DND-41 (cell line): ENCODE measurements at regions not wholly inside any gene's neighbourhood (a gene's known extent, or its start where the extent isn't known, plus 50 kb on each side); places are given as distances from the start of the nearest gene placed in this dataset.

Experiments used
- ATAC-seq: fragments of 200-7000 bp; cut with Tn5 transposase; 3 replicates; pipeline ENCODE4 v1.9.1; 2021; ENCODE audit warnings: low read depth; ENCODE audit not compliant: insufficient read depth
- DNase-seq: peaks from one replicate; pipeline ENCODE4 v3.0.0-alpha.2; 2020
- H2AFZ ChIP-seq: 2 replicates; pipeline ENCODE4 v1.6.0; 2012; ENCODE audit warnings: low read depth, low read length
- H3K27ac ChIP-seq: 2 replicates; pipeline ENCODE4 v1.5.1; 2012; ENCODE audit warnings: low read length, inconsistent platforms
- H3K27me3 ChIP-seq: fragments of 200-600 bp; sonication (generic); 2 replicates; pipeline ENCODE4 v1.6.0; 2012; ENCODE audit warnings: low read length, mild to moderate bottlenecking, inconsistent platforms; ENCODE audit not compliant: insufficient read depth, poor library complexity
- H3K36me3 ChIP-seq: 2 replicates; pipeline ENCODE4 v1.5.1; 2012; ENCODE audit warnings: low read length, inconsistent platforms; ENCODE audit not compliant: insufficient read depth
- H3K4me1 ChIP-seq: 2 replicates; pipeline ENCODE4 v1.5.1; 2012; ENCODE audit warnings: mild to moderate bottlenecking, low read length; ENCODE audit not compliant: insufficient read depth
- H3K4me2 ChIP-seq: 2 replicates; pipeline ENCODE4 v1.6.0; 2012; ENCODE audit warnings: mild to moderate bottlenecking, moderate library complexity, low read length, inconsistent platforms; ENCODE audit not compliant: insufficient read depth
- H3K4me3 ChIP-seq, 2 experiments: fragments of 200-600 bp in 1 of 2; shearing (Covaris generic) in 1 of 2; 2 replicates each; pipeline ENCODE4 v1.5.1; 2012 to 2016; ENCODE audit warnings: inconsistent platforms in 2 of 2, low read length in 2 of 2, mild to moderate bottlenecking in 2 of 2, low read depth in 1 of 2, moderate library complexity in 1 of 2
- H3K79me2 ChIP-seq: 2 replicates; pipeline ENCODE4 v1.6.0; 2012; ENCODE audit warnings: low read length, inconsistent platforms; ENCODE audit not compliant: insufficient read depth
- H3K9ac ChIP-seq: 2 replicates; pipeline ENCODE4 v1.6.0; 2012; ENCODE audit warnings: low read depth, mild to moderate bottlenecking, inconsistent platforms, low read length, moderate library complexity
- H3K9me3 ChIP-seq: 2 replicates; pipeline ENCODE4 v1.5.1; 2012; ENCODE audit warnings: low read length, moderate library complexity, mild to moderate bottlenecking, inconsistent platforms; ENCODE audit not compliant: insufficient read depth, severe bottlenecking
- H4K20me1 ChIP-seq: 2 replicates; pipeline ENCODE4 v1.6.0; 2012; ENCODE audit warnings: low read length; ENCODE audit not compliant: insufficient read depth
- EZH2 ChIP-seq: IDR thresholded peaks from 3 replicates; pipeline ENCODE4 v1.6.1; 2012; ENCODE audit warnings: borderline replicate concordance, low read depth, mild to moderate bottlenecking, moderate library complexity, low read length, inconsistent platforms; ENCODE audit not compliant: severe bottlenecking
- TF ChIP-seq, protein P1 (sequence below): IDR thresholded peaks from 2 replicates; pipeline ENCODE4 v1.5.1; 2012; ENCODE audit warnings: borderline replicate concordance, low read length, moderate library complexity, mild to moderate bottlenecking; ENCODE audit not compliant: poor library complexity, severe bottlenecking; ENCODE audit errors: extremely low read depth

- Histone ChIP-seq H2AFZ (no peak overlapping the region), H3K27ac (no peak overlapping the region), H4K20me1 (no peaks in the 10 kb centered on the region; the same call in 1 of the 2 replicates), H3K4me3 (no peak overlapping the region), H3K9me3 (peaks cover 4% of the 10 kb centered on the region), H3K27me3 (no peaks in the 10 kb centered on the region), H3K9ac (no peak overlapping the region), H3K4me2 (no peak overlapping the region), H3K36me3 (no peaks in the 10 kb centered on the region), H3K79me2 (no peaks in the 10 kb centered on the region), H3K4me1 (peaks cover 8% of the 10 kb centered on the region; the same call in 1 of the 2 replicates)
- ATAC-seq (no peak), DNase-seq (no peak)
- TF ChIP-seq, protein P1, sequence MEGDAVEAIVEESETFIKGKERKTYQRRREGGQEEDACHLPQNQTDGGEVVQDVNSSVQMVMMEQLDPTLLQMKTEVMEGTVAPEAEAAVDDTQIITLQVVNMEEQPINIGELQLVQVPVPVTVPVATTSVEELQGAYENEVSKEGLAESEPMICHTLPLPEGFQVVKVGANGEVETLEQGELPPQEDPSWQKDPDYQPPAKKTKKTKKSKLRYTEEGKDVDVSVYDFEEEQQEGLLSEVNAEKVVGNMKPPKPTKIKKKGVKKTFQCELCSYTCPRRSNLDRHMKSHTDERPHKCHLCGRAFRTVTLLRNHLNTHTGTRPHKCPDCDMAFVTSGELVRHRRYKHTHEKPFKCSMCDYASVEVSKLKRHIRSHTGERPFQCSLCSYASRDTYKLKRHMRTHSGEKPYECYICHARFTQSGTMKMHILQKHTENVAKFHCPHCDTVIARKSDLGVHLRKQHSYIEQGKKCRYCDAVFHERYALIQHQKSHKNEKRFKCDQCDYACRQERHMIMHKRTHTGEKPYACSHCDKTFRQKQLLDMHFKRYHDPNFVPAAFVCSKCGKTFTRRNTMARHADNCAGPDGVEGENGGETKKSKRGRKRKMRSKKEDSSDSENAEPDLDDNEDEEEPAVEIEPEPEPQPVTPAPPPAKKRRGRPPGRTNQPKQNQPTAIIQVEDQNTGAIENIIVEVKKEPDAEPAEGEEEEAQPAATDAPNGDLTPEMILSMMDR: no peak
- no peak for TF ChIP-seq EZH2
These were observed 126.3 kb upstream of the TNRC6C start for GRCh38 chr17:77832180-77832560.

DNA sequence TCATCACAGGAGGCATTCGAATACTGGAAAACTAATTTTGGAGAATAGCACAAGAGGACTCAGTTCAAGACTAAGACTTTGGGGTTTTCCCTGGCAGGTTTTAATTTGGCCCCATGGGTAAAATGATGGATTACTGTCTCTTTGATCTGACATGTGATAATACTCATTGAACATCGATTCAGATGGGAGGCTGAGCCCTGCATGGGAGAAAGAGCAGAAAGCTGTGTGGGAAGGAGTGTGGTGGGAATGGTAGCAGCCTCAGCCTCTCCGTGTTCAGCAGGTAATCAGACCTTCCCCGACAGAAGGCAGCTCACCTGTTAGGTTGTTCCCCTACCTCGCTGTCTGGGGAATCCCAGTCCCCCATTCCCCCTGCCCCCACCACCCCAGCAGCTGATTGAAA, 124.7 kb upstream of the TNRC6C start:
- no peaks in the 10 kb centered on the region for H3K36me3 ChIP-seq
- no peak for ATAC-seq
- H3K79me2 ChIP-seq: no peaks in the 10 kb centered on the region
- no peak overlapping the region for H3K27ac ChIP-seq
- H2AFZ ChIP-seq: no peak overlapping the region
- H3K9me3 ChIP-seq: peaks cover 4% of the 10 kb centered on the region
- TF ChIP-seq, protein P1: no peak
- no peak for TF ChIP-seq EZH2
- H3K4me3 ChIP-seq: no peak overlapping the region
- no peak overlapping the region for H3K9ac ChIP-seq
- no peak overlapping the region for H3K4me2 ChIP-seq
- H4K20me1 ChIP-seq: no peaks in the 10 kb centered on the region; the same call in 1 of the 2 replicates
- no peak for DNase-seq
- no peaks in the 10 kb centered on the region for H3K27me3 ChIP-seq
- H3K4me1 ChIP-seq: peaks cover 8% of the 10 kb centered on the region; the same call in 1 of the 2 replicates

- H3K4me2 ChIP-seq: no peak overlapping the region
- H3K9ac ChIP-seq: no peak overlapping the region
- H3K4me1 ChIP-seq: peaks cover 8% of the 10 kb centered on the region; the same call in 1 of the 2 replicates
- H4K20me1 ChIP-seq: no peaks in the 10 kb centered on the region
- H3K27ac ChIP-seq: no peak overlapping the region
- no peaks in the 10 kb centered on the region for H3K27me3 ChIP-seq
- H3K9me3 ChIP-seq: peaks cover 4% of the 10 kb centered on the region
- no peaks in the 10 kb centered on the region for H3K79me2 ChIP-seq
- H2AFZ ChIP-seq: no peak overlapping the region
- no peak overlapping the region for H3K4me3 ChIP-seq
- H3K36me3 ChIP-seq: no peaks in the 10 kb centered on the region
- DNase-seq: peak; percentile 75
- peak; percentile 97 for ATAC-seq
- no peak for TF ChIP-seq EZH2
- TF ChIP-seq, protein P1: no peak
These were observed 124.1 kb upstream of the TNRC6C start for GRCh38 chr17:77834170-77835115.
